Activated naive CD8-positive, alpha-beta T cell treated with anti-CD3 and anti-CD28 coated beads, Interleukin-2, amount 50 U/mL, for 24 hours (primary cell): ENCODE measurements at regions not wholly inside any gene's neighbourhood (a gene's known extent, or its start where the extent isn't known, plus 50 kb on each side); places are given as distances from the start of the nearest gene placed in this dataset.

ENCODE experiments used
- ATAC-seq: fragments of 150-1000 bp; cut with Tn5 transposase; one replicate; pipeline ENCODE4 v1.10.0; 2021
- DNase-seq: peaks from one replicate; pipeline ENCODE4 v3.0.0; 2021
- H3K27ac Mint-ChIP-seq: one replicate; pipeline ENCODE4 v1.8.0; 2021; ENCODE audit warnings: mild to moderate bottlenecking, mixed read lengths
- H3K27me3 Mint-ChIP-seq: one replicate; pipeline ENCODE4 v1.8.0; 2021; ENCODE audit warnings: mixed read lengths
- H3K36me3 Mint-ChIP-seq: one replicate; pipeline ENCODE4 v1.8.0; 2021; ENCODE audit warnings: low read depth, mixed read lengths
- H3K4me1 Mint-ChIP-seq: one replicate; pipeline ENCODE4 v1.8.0; 2021; ENCODE audit warnings: mixed read lengths
- H3K4me3 Mint-ChIP-seq: one replicate; pipeline ENCODE4 v1.8.0; 2021; ENCODE audit warnings: mild to moderate bottlenecking, moderate library complexity, mixed read lengths
- H3K9me3 Mint-ChIP-seq: one replicate; pipeline ENCODE4 v1.8.0; 2021; ENCODE audit warnings: mixed read lengths

DNA sequence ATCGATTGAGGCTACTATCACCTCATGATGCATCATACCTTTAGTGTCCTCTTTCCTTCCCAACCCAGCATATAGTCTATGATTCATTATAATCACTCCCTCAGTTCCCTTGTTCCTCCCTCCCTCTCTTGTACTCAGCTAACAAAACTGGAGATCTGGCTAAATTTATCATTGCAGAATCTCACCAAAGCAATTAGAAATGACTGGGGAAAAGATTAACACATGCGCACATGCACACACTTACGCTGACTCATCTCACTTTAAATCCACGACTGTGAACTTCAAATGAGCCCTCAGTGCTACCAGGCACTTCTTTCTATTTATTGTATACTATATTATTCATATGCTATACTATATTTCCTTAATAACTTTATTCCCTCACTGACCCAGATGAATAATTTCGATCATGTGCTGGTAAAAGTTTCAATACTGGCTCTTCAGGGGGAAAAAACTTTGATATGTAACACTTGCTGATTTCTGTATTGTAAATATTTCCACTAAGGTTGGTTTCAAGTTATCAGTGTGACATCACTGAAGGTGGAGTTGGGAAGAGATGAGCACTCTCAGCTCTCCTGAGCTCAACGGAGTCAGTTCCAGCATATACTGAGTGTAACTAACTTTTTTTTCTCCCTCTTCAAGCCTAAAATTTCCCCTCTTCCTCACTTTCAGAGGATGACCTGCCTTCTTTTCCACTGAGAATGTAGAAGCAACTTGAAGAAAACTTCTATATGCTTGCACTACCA is 613.7 kb upstream of the B3GALT2 start:
- DNase-seq (no peak), ATAC-seq (peak; percentile 82)
- H3K9me3 Mint-ChIP-seq: peaks cover 6% of the 10 kb centered on the region
- H3K27me3 Mint-ChIP-seq: no peaks in the 10 kb centered on the region
- H3K27ac Mint-ChIP-seq: peak overlapping the region; percentile 21
- H3K4me3 Mint-ChIP-seq: no peak overlapping the region
- peaks cover 20% of the 10 kb centered on the region for H3K4me1 Mint-ChIP-seq
- peaks cover 2% of the 10 kb centered on the region for H3K36me3 Mint-ChIP-seq

DNA sequence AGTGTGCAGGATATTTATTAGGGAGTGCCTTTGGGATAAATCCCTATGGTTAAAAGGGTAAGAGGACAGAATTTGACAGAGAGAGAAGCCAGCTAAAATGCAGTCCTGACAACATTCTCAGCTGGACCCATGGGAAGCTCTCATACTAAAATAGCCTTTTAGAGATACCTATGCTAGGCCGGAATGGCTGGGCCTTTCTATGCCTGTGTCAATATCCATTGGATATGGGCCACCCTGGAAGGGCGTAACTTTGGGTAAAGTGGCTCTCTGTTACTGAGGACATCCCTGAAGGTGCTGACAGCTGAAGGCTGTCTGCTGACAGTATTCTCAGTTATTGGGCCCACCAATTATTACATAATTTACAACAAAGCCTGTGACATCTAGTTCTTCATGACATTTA is 613.0 kb upstream of the B3GALT2 start:
- Mint-ChIP-seq H3K9me3 (peaks cover 6% of the 10 kb centered on the region), H3K4me3 (no peak overlapping the region), H3K27me3 (no peaks in the 10 kb centered on the region), H3K36me3 (peaks cover 2% of the 10 kb centered on the region), H3K27ac (no peak overlapping the region), H3K4me1 (peaks cover 20% of the 10 kb centered on the region)
- no peak for DNase-seq
- ATAC-seq: no peak

DNA sequence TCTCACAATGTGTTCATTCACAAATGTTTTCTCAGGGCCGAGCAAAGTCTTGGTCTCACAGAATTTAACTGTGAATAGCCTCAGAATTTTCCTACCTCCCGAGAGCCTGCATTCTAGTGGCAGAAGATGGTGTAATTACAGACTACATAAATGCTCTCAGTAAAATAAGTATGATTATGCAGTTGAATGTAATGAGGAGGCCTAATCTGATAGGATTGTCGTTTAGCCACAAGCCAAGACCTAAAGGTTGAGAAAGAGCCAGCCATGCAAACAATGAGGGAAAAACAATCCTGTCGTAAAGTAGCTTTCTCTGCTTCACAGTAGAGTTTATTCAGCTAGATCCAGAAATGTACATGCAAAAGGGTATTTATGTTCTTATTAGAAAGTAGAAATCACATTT is 607.8 kb upstream of the B3GALT2 start:
- Mint-ChIP-seq H3K4me1 (peaks cover 2% of the 10 kb centered on the region), H3K27ac (no peak overlapping the region)
- no peak for DNase-seq

DNA sequence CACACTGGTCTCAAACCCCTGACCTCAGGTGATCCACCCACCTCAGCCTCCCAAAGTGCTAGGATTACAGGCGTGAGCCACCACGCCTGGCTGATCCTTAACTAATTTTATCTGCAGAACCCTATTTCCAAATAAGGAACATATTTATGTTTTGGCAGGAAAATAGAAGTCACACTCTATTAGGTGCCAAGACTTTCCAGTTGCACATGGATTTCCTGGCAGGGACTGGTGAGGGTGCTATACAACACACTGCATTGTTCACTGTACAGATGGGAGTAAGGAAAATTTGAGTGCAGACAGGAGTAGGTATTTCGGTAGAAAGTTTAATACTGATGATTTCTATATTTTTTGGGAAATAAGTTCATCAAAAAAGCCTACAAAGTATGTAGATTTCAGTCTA is 605.3 kb upstream of the B3GALT2 start:
- H3K4me1 Mint-ChIP-seq: no peaks in the 10 kb centered on the region
- H3K4me3 Mint-ChIP-seq: no peak overlapping the region
- no peak overlapping the region for H3K27ac Mint-ChIP-seq
- ATAC-seq (no peak), DNase-seq (no peak)
- no peaks in the 10 kb centered on the region for H3K36me3 Mint-ChIP-seq
- no peaks in the 10 kb centered on the region for H3K9me3 Mint-ChIP-seq
- no peaks in the 10 kb centered on the region for H3K27me3 Mint-ChIP-seq

More for the DNA sequence above, 607.8 kb upstream of the B3GALT2 start:
- ATAC-seq: no peak
- no peaks in the 10 kb centered on the region for H3K27me3 Mint-ChIP-seq
- no peaks in the 10 kb centered on the region for H3K36me3 Mint-ChIP-seq
- no peaks in the 10 kb centered on the region for H3K9me3 Mint-ChIP-seq
- no peak overlapping the region for H3K4me3 Mint-ChIP-seq

DNA sequence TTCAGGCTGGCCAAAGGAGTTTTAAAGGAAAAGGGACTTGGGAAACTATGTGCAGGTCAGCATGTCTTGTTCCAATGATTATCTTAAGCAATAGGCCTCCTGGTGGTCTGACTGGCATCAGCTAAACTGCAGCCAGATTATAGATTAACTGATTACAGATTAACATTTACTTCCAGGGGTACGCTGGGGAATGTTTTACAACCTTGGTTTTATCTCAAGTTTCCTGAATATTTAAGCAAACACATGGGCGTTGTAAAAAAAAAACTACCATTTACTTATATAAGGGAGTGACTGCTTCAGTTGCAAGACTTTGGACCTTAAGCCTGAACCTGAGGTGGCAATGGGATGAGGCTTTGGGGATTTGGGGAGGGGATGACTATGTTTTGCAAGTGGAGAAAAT is 600.6 kb upstream of the B3GALT2 start:
- H3K27me3 Mint-ChIP-seq: no peaks in the 10 kb centered on the region
- ATAC-seq (no peak), DNase-seq (no peak)
- no peaks in the 10 kb centered on the region for H3K4me1 Mint-ChIP-seq
- H3K9me3 Mint-ChIP-seq: no peaks in the 10 kb centered on the region
- no peaks in the 10 kb centered on the region for H3K36me3 Mint-ChIP-seq
- H3K4me3 Mint-ChIP-seq: no peak overlapping the region
- no peak overlapping the region for H3K27ac Mint-ChIP-seq

DNA sequence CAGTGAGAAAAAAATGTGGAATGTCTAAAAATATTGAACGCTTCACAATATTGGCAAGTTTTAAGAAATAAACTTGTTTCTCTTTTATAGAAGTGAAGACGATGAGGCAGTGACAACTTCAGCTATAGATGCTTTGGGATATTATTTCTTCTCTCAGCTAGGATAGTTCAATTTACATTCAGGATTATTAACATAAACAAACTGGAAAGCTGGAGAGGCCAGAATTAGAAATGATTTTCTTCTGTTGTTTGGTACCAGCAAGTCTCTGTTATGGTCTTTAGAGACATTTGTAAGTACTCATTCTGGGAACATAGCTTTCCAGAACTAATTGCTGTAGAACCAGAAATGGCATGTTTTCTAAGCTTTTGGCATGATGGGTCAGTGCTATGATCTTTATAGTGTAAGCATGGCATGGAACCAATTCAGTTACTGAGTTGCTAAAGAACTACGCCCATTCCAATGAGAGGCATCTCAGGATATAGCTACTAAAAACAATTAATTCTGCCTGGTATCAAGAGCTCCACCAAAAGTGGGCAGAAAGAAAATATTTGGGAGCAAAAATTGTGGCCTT is 599.5 kb upstream of the B3GALT2 start:
- Mint-ChIP-seq H3K4me3 (no peak overlapping the region), H3K9me3 (no peaks in the 10 kb centered on the region), H3K27ac (no peak overlapping the region), H3K4me1 (no peaks in the 10 kb centered on the region), H3K36me3 (no peaks in the 10 kb centered on the region), H3K27me3 (no peaks in the 10 kb centered on the region)
- no peak for DNase-seq
- no peak for ATAC-seq

DNA sequence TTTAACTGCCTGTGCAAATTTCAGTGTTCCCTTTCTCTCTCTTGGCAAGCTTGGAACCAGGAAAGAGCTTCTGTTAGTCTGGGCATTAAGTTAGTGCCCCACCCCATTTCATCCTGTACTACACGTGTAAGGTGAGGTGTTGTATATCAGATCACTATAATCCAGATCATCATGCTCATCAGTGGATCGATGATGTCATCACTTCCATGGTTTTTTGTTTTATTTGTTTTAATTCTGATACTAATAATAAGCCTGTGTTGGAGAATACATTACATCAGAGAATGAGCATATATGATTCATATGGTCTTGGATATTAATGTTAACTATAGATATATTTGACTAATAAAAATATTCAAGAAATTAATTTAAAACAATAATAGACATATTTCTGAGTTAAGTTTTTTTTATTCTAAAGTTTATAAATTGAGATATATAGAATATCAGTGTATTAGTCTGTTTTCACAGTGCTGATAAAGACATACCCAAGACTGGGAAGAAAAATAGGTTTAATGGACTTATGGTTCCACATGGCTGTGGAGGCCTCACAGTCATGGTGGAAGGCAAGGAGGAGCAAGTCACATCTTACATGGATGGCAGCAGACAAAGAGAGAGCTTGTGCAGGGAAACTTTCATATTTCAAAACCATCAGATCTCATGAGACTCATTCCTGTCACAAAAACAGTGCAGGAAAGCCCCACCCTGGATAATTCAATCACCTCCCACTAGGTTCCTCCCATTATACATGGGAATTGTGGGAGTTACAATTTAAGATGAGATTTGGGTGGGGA is 588.3 kb upstream of the B3GALT2 start:
- ATAC-seq: no peak
- DNase-seq: no peak
- no peak overlapping the region for H3K4me3 Mint-ChIP-seq
- peaks cover 7% of the 10 kb centered on the region for H3K4me1 Mint-ChIP-seq
- H3K36me3 Mint-ChIP-seq: peaks cover 2% of the 10 kb centered on the region
- H3K27ac Mint-ChIP-seq: no peak overlapping the region
- no peaks in the 10 kb centered on the region for H3K27me3 Mint-ChIP-seq
- H3K9me3 Mint-ChIP-seq: peaks cover 20% of the 10 kb centered on the region

DNA sequence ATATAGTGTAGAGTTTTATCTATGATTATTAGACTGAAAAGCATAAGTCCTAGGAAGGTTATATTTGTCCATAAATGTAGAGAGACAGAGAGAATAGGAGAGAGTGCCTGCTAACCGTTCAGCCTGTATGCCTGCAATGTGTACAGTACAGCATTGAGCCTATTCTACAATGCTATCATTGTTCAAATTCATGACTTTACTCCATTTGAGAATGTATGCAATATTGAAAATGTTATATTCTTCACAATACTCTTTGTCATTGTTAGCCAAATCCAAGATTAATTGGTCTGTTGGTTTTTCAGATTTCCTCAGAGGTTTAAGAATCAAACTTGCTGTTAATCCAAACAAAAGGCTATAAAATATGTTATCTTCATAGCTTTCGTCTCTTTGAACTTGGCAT is 585.2 kb upstream of the B3GALT2 start:
- Mint-ChIP-seq H3K4me1 (peaks cover 7% of the 10 kb centered on the region), H3K4me3 (no peak overlapping the region), H3K27ac (no peak overlapping the region), H3K9me3 (peaks cover 17% of the 10 kb centered on the region), H3K36me3 (peaks cover 2% of the 10 kb centered on the region), H3K27me3 (no peaks in the 10 kb centered on the region)
- no peak for DNase-seq
- ATAC-seq: no peak

DNA sequence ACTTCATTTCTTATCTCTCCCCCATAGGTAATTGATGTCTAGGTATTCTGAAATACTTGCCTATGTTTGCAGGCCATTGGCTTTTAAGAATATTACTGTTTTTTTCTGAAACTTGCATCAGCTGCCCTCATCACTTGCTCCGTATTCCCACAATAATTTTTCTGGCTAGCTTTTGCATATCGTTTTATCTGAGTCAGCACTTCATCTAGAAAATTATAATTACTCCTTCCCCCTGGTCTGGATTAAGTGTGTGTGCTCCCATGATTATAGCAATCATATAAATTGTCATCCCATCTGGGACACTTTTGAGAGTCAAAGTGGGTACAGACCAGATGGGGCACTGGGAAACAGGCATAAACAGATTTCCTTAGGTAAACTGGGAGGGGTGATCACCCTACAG is 583.2 kb upstream of the B3GALT2 start:
- no peak overlapping the region for H3K4me3 Mint-ChIP-seq
- peaks cover 4% of the 10 kb centered on the region for H3K9me3 Mint-ChIP-seq
- H3K27ac Mint-ChIP-seq: no peak overlapping the region
- DNase-seq (no peak), ATAC-seq (no peak)
- H3K36me3 Mint-ChIP-seq: no peaks in the 10 kb centered on the region
- peaks cover 7% of the 10 kb centered on the region for H3K4me1 Mint-ChIP-seq
- H3K27me3 Mint-ChIP-seq: no peaks in the 10 kb centered on the region

DNA sequence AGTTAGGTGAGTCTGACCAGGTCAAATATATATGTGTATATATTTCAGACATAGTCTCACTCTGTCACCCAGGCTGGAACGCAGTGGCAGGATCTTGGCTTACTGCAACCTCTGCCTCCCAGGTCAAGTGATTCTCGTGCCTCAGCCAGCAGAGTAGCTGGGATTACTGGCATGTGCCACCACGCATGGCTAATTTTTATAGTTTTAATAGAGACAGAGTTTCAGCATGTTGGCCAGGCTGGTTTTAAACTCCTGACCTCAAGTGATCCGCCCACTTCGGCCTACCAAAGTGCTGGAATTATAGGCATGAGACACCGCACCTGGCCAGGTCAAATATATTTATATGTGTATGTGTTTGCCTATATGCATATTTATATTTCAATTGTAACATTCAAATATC is 581.5 kb upstream of the B3GALT2 start:
- Mint-ChIP-seq H3K4me3 (no peak overlapping the region), H3K36me3 (no peaks in the 10 kb centered on the region), H3K27me3 (no peaks in the 10 kb centered on the region), H3K9me3 (peaks cover 4% of the 10 kb centered on the region), H3K4me1 (peaks cover 4% of the 10 kb centered on the region), H3K27ac (no peak overlapping the region)
- ATAC-seq (no peak), DNase-seq (no peak)

DNA sequence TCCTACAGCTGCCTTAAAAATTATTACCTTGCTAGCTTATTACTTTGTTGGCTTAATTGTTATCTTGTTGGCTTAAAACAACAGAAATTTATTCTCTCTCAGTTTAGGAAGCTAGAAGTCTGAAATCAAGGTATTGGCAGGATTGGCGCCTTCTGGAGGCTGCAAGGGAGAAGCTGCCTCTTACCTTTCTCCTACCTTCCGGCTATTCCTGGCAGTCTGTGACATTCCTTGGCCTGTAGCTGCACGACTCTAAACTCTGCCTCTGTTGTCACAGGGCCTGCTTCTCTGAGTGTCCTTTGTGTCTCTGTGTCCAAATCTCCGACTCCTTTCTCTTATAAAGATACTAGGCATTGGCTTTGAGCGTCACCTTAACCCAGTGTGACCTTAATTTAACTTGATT is 579.9 kb upstream of the B3GALT2 start:
- DNase-seq (no peak), ATAC-seq (no peak)
- Mint-ChIP-seq H3K9me3 (peaks cover 4% of the 10 kb centered on the region), H3K4me1 (peaks cover 4% of the 10 kb centered on the region), H3K27ac (no peak overlapping the region), H3K36me3 (no peaks in the 10 kb centered on the region), H3K27me3 (no peaks in the 10 kb centered on the region), H3K4me3 (no peak overlapping the region)

DNA sequence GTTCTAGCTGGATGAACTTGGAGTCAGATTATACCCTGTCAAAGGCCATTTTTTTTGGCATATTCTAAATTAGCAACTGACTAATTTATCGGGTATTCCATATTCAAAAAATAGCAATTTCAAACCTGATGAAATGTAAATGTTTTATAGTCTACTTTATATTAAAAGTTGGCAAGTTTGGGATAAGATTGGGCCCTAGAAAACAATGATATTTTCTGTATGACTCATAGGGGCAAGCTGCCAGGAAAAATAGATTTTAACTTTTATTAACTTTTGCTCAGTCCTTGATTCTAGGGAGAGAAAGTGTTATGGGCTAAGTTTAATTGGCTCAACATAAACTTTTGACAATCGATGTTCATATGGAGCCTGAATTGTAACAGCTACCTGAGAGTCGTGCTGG is 576.9 kb upstream of the B3GALT2 start:
- DNase-seq: no peak
- ATAC-seq: no peak
- no peak overlapping the region for H3K4me3 Mint-ChIP-seq
- H3K9me3 Mint-ChIP-seq: peaks cover 4% of the 10 kb centered on the region
- no peaks in the 10 kb centered on the region for H3K4me1 Mint-ChIP-seq
- no peaks in the 10 kb centered on the region for H3K27me3 Mint-ChIP-seq
- no peak overlapping the region for H3K27ac Mint-ChIP-seq
- no peaks in the 10 kb centered on the region for H3K36me3 Mint-ChIP-seq

DNA sequence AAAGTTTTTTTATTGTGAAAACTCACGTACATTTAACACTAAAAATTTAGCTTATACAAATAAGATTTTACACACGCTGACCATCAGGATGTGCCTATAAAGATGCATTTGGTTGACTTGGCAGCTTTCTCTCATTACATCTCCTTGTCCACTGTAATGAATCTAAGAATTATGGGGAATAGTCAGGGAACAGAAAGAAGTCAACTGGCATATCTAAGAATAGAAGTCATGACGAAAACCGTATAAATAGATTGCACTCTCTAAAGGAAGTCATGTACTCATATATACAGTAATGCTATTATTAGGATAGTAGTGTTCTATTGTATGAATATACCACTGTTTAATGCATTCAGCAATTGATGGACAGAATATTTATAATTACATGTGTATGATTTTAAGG is 575.8 kb upstream of the B3GALT2 start:
- H3K36me3 Mint-ChIP-seq: no peaks in the 10 kb centered on the region

DNA sequence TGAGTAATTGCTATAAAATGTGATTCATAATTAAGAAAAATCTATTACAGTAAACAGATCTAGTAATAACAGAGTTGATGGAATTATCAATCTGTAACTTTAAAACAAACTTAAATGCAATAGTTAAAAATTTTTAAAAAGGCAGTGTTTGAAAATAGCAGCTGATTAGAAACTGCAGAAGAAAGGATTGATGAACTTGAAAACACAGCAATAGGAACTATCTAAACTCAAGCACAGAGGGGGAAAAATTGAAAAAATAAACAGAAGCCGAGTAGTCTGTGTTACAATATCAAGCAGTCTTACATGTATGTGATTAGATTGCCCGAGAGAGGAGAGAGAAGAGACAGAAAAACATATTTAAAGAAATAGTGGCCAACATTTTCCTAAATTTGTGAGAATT is 569.0 kb upstream of the B3GALT2 start:
- H3K4me1 Mint-ChIP-seq: no peaks in the 10 kb centered on the region
- ATAC-seq (no peak), DNase-seq (no peak)
- H3K36me3 Mint-ChIP-seq: no peaks in the 10 kb centered on the region
- no peak overlapping the region for H3K27ac Mint-ChIP-seq
- H3K9me3 Mint-ChIP-seq: peaks cover 3% of the 10 kb centered on the region
- no peaks in the 10 kb centered on the region for H3K27me3 Mint-ChIP-seq
- H3K4me3 Mint-ChIP-seq: no peak overlapping the region

More for the DNA sequence above, 575.8 kb upstream of the B3GALT2 start:
- ATAC-seq (no peak), DNase-seq (no peak)
- H3K27me3 Mint-ChIP-seq: no peaks in the 10 kb centered on the region
- no peaks in the 10 kb centered on the region for H3K4me1 Mint-ChIP-seq
- H3K4me3 Mint-ChIP-seq: no peak overlapping the region
- H3K27ac Mint-ChIP-seq: no peak overlapping the region
- peaks cover 4% of the 10 kb centered on the region for H3K9me3 Mint-ChIP-seq
